ENCODE measurements at regions not wholly inside any gene's neighbourhood (a gene's known extent, or its start where the extent isn't known, plus 50 kb on each side); places are given as distances from the start of the nearest gene placed in this dataset.

GRCh38 chr6:84414531-84414930, 187.1 kb upstream of the CEP162 start:
- no peak for DNase-seq

- DNase-seq = no peak
Observed at GRCh38 chr6:84411060-84411629, 183.7 kb upstream of the CEP162 start.

- DNase-seq = no peak
Observed at GRCh38 chr6:84409911-84410310, 182.5 kb upstream of the CEP162 start.

GRCh38 chr6:84408028-84408427, 180.6 kb upstream of the CEP162 start:
- no peak for DNase-seq

GRCh38 chr6:84403545-84403944, 176.1 kb upstream of the CEP162 start:
- DNase-seq = no peak

GRCh38 chr6:84399003-84399402, 171.6 kb upstream of the CEP162 start:
- DNase-seq = no peak

GRCh38 chr6:84392261-84392660, 164.8 kb upstream of the CEP162 start:
- no peak for DNase-seq

- DNase-seq = no peak
Observed at GRCh38 chr6:84390851-84391250, 163.4 kb upstream of the CEP162 start.

- no peak for DNase-seq
Observed at GRCh38 chr6:84390334-84390733, 162.9 kb upstream of the CEP162 start.

GRCh38 chr6:84379142-84379541, 151.7 kb upstream of the CEP162 start:
- no peak for DNase-seq

GRCh38 chr6:84372290-84372689, 144.8 kb upstream of the CEP162 start:
- no peak for DNase-seq

GRCh38 chr6:84371681-84372080, 144.2 kb upstream of the CEP162 start:
- no peak for DNase-seq

- no peak for DNase-seq
Observed at GRCh38 chr6:84362193-84362821, 134.9 kb upstream of the CEP162 start.

- DNase-seq = no peak
Observed at GRCh38 chr6:84361372-84362192, 134.1 kb upstream of the CEP162 start.

- DNase-seq = no peak
Observed at GRCh38 chr6:84360039-84360438, 132.6 kb upstream of the CEP162 start.

GRCh38 chr6:84358581-84358980, 131.1 kb upstream of the CEP162 start:
- no peak for DNase-seq

- no peak for DNase-seq
Observed at GRCh38 chr6:84357631-84358030, 130.2 kb upstream of the CEP162 start.

GRCh38 chr6:84356907-84357306, 129.5 kb upstream of the CEP162 start:
- DNase-seq = no peak

- peak; percentile 22 for DNase-seq
Observed at GRCh38 chr6:84353459-84354423, 126.3 kb upstream of the CEP162 start.

GRCh38 chr6:84350397-84350796, 123.0 kb upstream of the CEP162 start:
- no peak for DNase-seq

- DNase-seq = no peak
Observed at GRCh38 chr6:84349542-84349941, 122.1 kb upstream of the CEP162 start.

GRCh38 chr6:84348801-84349200, 121.4 kb upstream of the CEP162 start:
- DNase-seq = no peak

- no peak for DNase-seq
Observed at GRCh38 chr6:84346372-84346771, 118.9 kb upstream of the CEP162 start.

Data from NCI-H2029 (cell line).